ENCODE measurements at regions not wholly inside any gene's neighbourhood (a gene's known extent, or its start where the extent isn't known, plus 50 kb on each side); places are given as distances from the start of the nearest gene placed in this dataset.
A peak's percentile ranks its signal among the peaks of the same experiment; 100 is the strongest.

- TF ChIP-seq, protein P1, sequence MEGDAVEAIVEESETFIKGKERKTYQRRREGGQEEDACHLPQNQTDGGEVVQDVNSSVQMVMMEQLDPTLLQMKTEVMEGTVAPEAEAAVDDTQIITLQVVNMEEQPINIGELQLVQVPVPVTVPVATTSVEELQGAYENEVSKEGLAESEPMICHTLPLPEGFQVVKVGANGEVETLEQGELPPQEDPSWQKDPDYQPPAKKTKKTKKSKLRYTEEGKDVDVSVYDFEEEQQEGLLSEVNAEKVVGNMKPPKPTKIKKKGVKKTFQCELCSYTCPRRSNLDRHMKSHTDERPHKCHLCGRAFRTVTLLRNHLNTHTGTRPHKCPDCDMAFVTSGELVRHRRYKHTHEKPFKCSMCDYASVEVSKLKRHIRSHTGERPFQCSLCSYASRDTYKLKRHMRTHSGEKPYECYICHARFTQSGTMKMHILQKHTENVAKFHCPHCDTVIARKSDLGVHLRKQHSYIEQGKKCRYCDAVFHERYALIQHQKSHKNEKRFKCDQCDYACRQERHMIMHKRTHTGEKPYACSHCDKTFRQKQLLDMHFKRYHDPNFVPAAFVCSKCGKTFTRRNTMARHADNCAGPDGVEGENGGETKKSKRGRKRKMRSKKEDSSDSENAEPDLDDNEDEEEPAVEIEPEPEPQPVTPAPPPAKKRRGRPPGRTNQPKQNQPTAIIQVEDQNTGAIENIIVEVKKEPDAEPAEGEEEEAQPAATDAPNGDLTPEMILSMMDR (IDR thresholded peaks at IDR 0.05; ENCODE audit: low read depth, low read length, missing control alignments) = no peak
- no peak overlapping the region for H3K4me3 ChIP-seq (replicated peaks; ENCODE audit: low read depth, low read length)
- DNase-seq (ENCODE audit: extremely low read depth, low read depth) = no peak
Observed at GRCh38 chr2:226018641-226019040, 619.1 kb downstream of the NYAP2 start.

DNA sequence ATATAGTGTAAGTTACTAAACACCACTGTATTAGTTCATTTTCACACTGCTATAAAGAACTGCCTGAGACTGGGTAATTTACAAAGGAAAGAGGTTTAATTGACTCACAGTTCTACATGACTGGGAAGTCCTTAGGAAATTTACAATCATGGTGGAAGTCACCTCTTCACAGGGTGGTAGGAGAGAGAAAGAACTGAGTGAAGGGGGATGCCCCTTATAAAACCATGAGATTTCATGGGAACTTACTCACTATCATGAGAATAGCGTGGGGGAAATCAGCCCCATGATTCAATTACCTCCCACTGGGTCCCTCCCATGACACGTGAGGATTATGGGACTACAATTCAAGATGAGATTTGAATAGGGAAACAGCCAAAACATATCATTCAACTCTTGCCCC is 618.0 kb downstream of the NYAP2 start:
- DNase-seq (ENCODE audit: extremely low read depth, low read depth) = no peak
- TF ChIP-seq, protein P1 (IDR thresholded peaks at IDR 0.05; ENCODE audit: low read depth, low read length, missing control alignments) = no peak

DNA sequence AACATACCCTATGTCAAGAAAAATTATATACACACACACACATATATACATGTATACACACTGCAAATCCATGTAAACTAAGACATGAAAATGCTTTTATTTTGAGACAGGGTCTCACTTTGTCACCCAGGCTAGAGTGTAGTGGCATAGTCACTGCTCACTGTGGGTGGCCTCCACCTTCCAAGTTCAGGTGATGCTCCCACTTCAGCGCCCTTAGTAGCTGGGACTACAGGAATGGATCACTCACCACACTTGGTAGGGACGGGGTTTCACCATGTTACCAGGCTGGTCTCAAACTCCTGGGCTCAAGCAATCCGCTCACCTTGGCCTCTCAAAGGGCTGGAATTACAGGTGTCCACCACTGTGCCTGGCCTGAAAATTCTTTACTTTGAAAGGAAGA is 617.6 kb downstream of the NYAP2 start:
- TF ChIP-seq, protein P1 (IDR thresholded peaks at IDR 0.05; ENCODE audit: low read depth, low read length, missing control alignments) = no peak
- no peak for DNase-seq (ENCODE audit: extremely low read depth, low read depth)
- no peak overlapping the region for H3K4me3 ChIP-seq (replicated peaks; ENCODE audit: low read depth, low read length)

More for the DNA sequence above, 618.0 kb downstream of the NYAP2 start:
- no peak overlapping the region for H3K4me3 ChIP-seq (replicated peaks; ENCODE audit: low read depth, low read length)

DNA sequence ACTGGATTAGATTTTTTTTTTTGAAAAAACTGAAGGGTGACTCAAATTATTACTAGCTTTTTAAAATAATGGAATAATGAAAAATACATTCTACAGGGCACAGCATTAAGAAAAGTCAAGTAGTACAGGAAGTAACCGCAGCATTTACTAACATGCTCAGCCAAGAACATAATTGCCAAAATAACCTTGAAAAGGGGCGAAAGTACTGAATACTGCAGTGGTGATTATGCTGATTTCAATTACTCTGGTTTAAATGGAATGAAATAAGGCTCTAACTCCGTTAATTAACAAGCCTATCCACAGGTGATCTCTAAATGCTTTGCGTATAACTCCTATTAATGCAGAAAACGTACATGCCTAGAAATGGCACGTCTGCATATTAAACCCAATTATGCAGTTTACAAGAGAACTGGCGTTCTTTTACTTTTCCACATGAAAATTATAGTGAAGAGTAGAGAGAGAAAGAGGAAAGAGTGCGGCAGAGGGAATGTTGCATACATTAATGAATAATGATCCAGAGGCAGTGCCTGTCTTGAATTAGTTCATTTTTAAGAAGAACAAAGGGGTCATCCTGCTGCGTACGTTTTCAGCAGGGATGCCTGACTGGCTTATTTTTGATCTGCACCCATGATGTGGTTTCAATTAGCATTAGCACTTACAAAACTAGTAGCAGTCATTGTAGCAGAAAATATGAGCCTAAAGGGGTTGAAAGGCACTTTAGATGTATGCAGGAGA is 612.4 kb downstream of the NYAP2 start:
- no peak overlapping the region for H3K4me3 ChIP-seq (replicated peaks; ENCODE audit: low read depth, low read length)
- DNase-seq (ENCODE audit: extremely low read depth, low read depth) = no peak
- TF ChIP-seq, protein P1 (IDR thresholded peaks at IDR 0.05; ENCODE audit: low read depth, low read length, missing control alignments) = no peak

DNA sequence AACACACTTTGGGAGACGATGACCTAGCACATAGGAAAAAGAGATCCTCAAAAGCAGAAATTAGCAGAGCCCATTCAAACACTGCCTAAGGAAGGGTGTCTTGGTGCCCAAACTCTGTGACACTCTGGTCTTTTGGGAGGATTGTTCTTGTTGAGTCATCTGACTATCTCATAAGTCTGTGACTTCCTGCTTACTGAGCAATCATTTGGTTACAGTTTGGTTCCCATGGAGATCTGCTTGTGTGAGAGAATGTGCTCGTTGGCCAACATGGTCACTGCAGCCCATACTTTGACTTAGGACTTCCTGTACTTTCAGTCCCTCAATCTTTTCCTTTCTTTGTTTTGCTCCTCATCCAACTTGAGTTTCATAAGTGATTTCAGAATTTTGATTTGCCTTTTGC is 602.9 kb downstream of the NYAP2 start:
- TF ChIP-seq, protein P1 (IDR thresholded peaks at IDR 0.05; ENCODE audit: low read depth, low read length, missing control alignments) = no peak
- no peak overlapping the region for H3K4me3 ChIP-seq (replicated peaks; ENCODE audit: low read depth, low read length)
- DNase-seq (ENCODE audit: extremely low read depth, low read depth) = peak; percentile 54

DNA sequence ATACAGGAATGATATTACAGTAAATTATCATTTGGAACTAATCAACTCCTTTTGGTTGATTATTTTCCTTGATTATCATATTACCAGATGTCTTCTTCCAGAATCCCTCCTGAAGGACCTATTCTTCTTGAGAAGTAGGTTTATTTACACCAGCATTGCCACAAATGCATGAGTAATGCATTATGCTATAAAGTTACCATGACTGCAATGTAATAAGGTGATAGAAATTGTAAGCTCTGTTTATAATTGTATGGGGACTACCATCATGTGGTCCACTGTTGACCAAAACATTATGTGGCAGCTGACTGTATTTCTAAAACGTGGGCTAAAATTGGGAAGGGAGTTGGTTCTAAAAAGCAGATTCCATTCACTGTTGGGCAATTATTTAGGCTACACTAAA is 602.2 kb downstream of the NYAP2 start:
- no peak overlapping the region for H3K4me3 ChIP-seq (replicated peaks; ENCODE audit: low read depth, low read length)
- TF ChIP-seq, protein P1 (IDR thresholded peaks at IDR 0.05; ENCODE audit: low read depth, low read length, missing control alignments) = no peak
- peak; percentile 24 for DNase-seq (ENCODE audit: extremely low read depth, low read depth)

GRCh38 chr2:225999692-226000091 is 600.2 kb downstream of the NYAP2 start:
- no peak for DNase-seq (ENCODE audit: extremely low read depth, low read depth)
- TF ChIP-seq, protein P1 (IDR thresholded peaks at IDR 0.05; ENCODE audit: low read depth, low read length, missing control alignments) = no peak
- H3K4me3 ChIP-seq (replicated peaks; ENCODE audit: low read depth, low read length) = no peak overlapping the region

Data from HFF-Myc (cell line).